ENCODE measurements at regions not wholly inside any gene's neighbourhood (a gene's known extent, or its start where the extent isn't known, plus 50 kb on each side); places are given as distances from the start of the nearest gene placed in this dataset.
A peak's percentile ranks its signal among the peaks of the same experiment; 100 is the strongest.

DNA sequence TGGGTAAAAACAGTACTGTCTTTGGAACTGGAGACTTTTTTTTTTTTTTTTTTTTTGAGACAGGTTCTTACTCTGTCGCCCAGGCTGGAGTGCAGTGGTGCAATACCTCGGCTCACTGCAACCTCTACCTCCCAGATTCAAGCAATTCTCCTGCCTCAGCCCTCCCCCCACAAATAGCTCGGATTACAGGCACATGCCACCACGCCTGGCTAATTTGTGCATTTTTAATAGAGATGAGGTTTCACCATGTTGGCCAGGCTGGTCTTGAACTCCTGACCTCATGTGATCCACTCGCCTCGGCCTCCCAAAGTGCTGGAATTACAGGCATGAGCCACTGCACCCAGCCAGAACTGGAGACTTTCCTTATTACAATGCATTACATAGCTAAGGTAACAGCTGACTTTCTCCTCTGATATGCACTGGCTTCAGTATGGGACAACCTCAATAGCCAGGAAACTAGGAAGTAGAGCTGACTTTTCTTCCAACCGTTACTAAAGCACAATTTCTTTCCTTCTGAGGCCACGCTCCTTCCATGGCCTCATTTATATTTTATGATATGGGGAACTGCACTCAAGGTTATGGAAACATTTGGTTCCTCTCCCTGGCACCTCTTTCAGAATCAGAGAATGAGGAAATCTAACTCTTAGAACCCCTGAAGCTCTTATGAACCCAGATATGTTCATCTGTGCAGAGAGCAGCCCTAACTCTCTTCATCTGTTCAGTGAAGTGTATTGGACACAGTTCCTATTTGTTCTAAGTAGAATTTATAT, 53.5 kb upstream of the FAM9B start:
- ATAC-seq (no peak), DNase-seq (no peak)

DNA sequence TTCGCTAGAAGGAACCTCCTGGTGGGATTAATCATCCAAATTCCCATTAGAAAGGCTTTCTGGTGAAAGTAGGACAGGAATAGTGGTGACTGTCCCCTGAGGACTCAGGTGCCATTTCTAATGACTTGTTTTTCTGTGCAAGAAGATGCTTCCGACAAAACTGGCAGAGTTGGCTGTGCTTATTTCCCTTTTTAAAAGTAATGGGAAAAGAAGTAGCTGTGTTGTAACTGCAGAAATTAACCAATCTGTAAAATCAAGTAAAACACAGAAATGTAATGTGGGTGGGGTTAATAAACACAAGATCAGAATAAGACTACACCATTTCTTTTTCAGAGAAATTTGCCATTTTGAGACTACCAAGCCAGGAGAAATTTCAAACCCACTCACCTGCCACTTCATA, 55.0 kb upstream of the FAM9B start:
- ATAC-seq (no peak), DNase-seq (no peak)

DNA sequence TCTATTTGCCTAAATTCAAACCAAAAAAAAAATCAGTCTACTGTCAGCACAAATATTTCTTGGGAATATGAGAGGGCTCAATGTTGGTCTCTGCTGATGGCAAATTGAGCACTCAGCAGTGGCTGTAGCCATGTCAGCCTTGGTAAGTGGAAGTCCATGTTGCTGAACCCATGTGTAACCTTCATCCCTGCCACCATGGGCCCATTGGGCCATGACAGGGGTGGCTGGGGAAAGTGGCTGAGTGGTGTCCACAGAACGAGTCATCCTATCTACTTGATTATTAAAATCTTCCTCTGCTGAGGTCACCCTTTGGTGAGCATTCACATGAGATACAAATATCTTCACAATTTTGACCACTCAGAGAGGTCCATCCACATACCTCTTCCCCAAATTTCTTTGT, 56.8 kb upstream of the FAM9B start:
- ATAC-seq (no peak), DNase-seq (no peak)

DNA sequence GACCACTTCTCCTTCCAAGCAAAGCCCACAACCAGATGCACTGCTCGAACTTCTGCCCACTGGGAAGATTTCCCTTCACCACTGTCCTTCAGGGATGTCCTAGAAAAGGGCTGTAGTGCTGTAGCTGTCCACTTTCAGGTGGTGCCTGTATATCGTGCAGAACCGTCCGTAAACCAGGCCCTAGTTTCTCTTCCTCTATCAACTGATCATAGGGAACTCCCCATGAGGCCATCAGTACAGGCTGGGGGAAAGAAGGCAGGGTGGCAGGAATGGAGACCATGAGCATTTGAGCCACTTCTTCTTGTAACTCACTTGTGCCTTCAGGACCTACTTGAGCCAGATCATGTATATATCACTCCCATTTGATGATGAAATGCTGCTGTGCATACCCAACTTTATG, 57.3 kb upstream of the FAM9B start:
- ATAC-seq (no peak), DNase-seq (no peak)

DNA sequence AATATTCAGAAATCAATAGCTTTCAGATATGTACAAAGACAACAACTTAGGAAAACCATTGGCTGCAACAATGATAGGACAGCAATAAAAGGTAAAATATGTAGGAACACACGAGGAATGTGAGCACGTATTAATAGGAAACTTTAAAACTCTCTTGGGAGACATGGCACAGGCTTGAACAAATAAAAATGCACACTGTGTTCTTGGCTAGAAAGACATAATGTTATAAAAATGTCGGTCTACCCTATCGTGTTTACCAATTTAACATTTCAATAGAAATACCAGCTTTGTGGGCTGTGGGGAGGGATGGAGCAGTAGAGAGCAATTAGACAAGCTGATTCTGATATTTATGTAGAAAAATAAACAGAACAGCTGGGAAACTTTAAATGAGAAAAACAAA, 69.0 kb upstream of the FAM9B start:
- DNase-seq (no peak), ATAC-seq (no peak)

DNA sequence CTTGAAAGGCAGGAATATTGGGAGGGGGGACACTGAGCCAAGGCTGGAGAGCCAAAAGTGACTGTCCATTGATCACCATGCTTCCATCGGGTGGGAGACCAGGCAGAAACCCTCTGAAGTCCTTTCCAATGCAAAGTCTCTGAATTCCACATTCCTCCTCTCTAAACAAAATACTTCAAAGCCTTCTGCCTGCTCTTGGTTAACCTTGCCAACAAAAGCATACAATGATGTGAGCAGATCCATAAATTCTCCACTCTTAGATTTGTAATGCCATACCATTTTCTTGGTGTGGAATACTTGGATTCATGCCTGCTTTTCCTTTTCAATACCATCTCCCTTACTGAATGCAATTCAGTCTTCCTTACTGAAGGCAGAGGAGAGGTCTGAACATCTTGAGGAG, 74.1 kb upstream of the FAM9B start:
- ATAC-seq (no peak), DNase-seq (no peak)

DNA sequence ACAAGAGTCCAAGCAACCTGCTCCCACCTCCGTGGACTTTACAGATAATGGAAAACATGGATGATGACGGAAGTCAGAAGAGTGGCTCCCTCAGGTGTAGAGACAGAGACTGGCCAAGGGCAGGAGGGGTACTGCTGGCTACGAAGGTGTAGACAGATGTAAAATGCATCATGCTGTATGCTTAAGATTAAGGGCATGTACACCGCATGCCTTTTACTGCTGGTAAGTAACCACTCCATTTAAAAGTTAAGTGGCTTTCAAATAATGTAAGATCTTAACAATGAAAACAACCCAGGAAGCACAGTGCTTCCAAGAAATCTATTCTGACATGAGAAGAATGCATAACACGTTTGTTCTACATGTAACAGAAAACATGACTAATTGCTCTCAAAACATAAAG, 76.9 kb upstream of the FAM9B start:
- DNase-seq (no peak), ATAC-seq (no peak)

DNA sequence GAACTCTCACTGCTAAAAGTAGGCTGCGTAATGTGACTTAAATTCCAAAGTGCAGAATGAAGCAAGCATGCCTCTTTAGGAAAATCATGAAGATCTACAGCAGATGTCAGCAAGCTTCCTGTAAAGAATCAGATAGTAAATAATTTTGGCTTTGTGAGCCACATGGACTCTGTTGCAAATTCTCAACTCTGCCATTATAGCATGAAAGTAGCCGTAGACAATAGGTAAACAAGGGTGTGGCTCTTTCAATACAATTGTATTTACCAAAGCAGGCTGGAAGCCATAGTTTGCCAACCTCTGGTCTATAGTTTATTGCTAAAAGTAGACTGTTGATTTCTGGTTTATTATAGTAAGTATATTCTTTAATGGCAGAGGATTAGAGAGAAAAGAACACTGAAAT, 80.3 kb upstream of the FAM9B start:
- ATAC-seq (no peak), DNase-seq (no peak)

DNA sequence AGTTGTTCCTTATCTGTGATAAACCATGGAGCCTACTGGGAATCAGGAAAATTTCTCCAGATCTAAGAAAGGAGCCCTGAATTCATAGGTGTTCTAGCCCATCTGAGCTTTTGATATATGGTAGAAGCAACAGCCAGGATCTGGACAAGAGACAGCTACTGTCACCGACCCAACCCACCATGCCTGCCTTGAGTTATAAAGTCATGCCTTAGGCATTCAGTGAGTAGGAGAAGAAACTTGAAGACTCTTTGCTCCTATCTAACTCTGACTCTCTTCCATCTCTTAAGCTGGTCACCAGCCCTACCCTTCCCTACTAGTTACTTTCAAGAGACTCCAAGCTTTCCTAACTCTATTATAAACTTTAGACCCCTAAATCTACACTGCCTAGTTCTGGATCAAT, 83.9 kb upstream of the FAM9B start:
- ATAC-seq: no peak
- no peak for DNase-seq

DNA sequence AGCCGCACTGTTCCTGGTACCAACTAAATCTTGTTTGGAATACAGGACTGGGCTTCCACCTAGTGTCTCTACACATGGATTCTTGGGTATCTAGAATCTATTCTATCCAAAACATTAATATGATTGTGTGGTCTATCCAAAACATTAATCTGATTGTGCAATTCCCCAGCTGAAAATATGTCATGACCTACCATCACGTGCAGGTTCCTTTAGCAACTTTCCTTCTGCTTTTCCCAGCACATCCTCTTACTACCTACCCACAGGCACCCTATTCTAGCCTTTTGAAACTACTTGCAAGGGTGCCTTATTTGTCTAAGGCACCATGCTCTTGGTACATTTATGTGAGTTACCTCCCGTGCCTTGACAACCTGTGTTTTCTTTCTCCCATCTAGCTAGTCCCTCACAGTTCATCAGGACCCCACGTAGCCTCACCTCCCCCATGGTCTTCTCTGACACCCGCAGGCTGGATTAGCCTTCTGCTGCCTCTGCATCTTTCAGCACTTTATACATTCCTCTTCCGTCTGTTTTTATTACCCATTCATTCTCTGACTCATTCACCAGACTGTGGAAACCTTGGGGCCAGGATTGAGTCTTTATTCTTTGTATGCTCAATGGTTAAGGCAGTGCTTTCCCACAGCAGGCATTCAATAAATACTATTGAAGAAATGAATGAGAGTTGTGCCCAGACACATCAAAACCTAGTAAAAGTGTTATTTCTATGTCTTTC, 88.8 kb upstream of the FAM9B start:
- DNase-seq: no peak
- ATAC-seq: no peak

DNA sequence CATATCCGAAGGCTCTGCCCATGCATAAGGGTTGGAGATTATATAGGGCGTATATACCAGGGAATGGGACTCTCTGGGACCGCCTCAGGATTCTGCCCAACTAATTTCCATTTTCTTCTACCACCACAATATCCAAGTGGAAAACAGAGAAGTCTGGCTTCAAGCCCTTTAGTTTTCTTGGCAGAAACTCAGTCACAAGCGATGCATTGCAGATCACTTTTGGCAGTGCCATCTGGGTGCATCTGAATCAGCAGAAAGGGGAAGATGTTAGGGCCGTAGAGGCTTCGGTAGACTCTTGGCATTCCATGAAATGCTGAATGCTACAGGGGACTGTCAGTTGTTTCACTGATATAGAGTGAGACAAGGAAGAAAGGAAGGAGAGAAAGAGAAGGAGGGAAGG, 94.1 kb upstream of the FAM9B start:
- no peak for DNase-seq
- ATAC-seq: no peak

DNA sequence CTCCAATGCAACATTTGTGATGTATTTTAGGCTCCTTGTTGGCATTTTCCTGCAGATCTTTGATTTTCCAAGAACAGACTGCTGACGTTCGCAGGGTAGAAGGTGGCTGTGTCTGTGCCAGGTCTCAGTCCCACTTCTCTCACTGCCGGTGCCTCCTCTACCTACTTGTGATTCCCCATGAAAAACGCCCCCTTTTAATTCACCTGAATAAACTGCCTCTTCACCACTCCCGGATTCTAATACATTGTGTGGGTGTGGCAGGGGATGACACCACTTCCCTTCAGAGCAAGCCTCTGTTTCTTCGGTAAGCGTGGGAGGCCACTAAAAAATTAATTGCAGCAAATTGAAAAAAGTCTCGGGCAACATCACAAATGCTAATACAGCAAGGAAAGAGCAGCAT, 96.1 kb upstream of the FAM9B start:
- no peak for DNase-seq
- no peak for ATAC-seq

DNA sequence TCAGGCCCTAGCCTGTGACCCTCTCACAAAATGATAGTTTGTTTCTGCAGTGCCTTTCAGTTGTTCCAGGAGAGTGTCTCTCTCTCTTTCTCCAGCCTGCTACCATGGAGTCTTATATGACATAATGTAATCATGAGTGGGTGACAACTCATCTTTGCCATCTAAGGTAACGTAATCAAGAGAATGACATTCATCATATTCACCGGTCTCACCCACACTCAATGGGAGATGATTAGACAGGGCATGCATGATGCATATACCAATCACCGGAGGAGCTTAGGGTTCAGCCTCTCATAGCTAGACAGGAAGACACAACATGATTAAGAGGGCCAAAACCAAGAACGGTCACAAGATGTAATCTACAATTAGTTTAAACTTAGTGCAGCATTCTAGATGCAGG, 97.1 kb upstream of the FAM9B start:
- no peak for DNase-seq
- peak; percentile 98 for ATAC-seq

DNA sequence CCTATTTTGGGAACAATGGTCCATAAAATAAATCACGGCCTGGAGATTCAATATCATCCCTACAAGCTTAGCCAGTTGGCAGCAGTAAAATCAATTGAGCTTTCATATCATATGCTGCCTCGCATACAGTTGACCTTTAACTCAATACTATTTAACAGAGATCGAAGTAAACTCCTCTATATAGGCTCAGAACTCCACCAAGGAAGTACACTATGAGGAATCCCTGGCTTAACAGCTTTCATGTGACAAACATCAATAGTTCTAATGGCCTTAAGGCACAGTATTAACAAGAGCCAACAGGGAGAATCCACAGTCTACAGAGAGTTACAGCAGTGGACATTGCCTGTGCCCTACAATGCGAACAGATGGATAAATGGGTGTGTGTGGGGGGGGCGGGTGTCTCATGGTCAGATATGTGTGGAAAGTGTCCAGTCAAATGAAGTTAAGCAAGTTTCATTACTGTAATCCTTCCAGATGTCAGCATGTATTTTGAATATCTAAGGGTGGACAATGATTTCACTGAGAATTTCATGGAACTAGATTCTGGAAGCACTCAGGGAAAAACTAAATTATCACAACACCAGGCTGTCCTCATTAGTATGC, 98.2 kb upstream of the FAM9B start:
- no peak for ATAC-seq
- no peak for DNase-seq

DNA sequence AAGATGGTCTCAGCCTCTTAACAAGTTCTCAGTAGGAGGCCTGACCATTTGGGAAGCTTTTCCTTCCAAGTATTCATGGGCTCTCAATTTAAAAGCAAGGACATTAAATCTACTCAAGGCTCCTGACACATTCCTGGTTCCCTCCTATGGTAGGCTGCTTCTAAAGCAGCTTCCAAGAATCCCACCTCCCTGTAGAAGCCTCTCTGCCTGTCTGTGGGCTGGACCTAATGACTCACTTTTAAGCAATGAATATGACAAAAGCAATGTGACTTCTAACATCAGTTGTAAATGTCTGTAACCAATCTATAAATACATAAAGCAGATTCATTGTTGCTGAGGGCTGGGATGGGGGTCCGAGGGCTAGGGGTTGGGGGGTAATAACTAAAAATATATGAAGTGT, 99.5 kb upstream of the FAM9B start:
- DNase-seq (no peak), ATAC-seq (no peak)

DNA sequence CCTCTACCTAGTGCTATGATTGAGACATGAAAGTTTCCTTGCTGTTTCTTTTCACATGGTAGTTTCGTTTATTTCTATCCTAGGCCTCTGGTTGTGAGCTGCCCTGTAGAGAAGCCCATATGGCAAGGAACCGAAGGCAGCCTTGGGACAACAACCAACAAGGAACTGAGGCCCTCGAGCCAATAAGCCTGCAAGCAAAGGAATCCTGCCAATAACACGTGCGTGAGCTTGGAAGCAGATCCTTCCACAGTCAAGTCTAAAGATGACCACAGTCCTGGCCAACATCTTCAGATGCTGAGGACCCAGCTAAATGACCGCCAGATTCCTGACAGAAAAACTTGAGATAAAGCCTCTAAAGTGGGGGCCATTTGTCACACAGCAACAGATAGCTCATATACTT, 100.4 kb upstream of the FAM9B start:
- ATAC-seq: no peak
- DNase-seq: no peak

DNA sequence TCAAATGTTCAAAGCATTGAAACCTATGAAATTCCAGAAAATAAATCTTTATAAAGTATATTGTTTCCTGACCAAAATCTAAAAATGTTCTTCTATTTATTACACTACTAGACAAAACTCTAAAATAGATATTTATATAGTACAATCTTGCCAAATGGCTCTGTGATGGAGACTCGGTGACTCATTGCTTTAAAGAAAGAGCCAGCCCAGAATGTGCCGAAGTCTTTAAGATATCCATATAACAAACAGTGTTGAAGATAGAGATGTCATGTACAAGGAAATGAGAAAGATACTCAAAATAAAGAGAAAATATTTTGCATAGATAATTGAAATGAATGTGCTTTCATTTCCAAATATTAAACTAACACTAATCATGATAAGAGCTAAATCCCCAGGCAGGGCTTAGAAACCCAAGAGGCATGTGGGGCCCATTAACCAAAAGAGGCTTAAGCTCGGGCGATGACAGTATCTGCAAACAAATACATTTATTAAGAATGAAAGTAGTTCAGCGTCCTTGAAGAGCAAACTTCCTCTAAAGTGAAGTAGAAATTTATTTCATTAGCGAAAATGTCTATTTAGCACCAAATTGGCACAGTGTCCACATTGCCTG, 102.1 kb upstream of the FAM9B start:
- DNase-seq: no peak

DNA sequence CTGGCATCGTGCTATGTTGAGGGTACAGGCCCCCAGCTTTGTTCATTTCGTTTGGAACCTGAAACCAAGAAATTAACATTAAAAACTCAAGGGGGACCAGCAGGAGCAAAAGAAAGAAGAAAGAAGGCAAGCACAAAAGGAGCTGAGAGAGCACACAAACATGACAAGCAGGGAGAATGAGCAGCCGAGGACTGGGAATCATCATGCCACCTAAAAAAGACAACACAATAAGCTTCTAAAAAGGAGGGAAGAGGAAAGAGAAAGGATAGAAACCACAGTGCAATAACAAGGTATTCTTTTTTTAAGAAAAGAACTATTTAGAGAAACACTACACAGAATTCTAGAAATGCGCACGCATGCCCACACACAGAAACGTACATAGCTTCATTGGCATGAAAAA, 103.2 kb upstream of the FAM9B start:
- ATAC-seq (no peak), DNase-seq (no peak)

More for the DNA sequence above, 102.1 kb upstream of the FAM9B start:
- ATAC-seq: no peak

DNA sequence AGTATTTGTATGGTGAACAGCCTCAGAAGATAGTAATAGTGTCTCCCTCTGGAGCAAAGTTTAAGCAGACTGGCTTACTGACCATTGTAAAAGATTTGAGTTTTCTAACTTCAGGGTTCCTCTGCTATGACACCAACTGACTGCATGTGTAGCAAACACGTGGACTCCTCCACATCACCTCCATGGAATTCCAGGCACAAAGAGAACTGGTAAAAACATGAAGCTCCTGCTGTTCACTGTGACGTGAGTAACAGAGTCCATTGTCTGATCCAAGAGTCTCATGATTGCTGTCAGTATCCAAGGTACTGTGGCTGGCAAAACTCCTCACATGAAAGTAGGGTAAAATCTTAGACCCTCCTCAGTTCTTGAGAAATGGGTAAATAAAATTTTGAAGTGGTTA, 107.6 kb upstream of the FAM9B start:
- ATAC-seq (no peak), DNase-seq (no peak)

DNA sequence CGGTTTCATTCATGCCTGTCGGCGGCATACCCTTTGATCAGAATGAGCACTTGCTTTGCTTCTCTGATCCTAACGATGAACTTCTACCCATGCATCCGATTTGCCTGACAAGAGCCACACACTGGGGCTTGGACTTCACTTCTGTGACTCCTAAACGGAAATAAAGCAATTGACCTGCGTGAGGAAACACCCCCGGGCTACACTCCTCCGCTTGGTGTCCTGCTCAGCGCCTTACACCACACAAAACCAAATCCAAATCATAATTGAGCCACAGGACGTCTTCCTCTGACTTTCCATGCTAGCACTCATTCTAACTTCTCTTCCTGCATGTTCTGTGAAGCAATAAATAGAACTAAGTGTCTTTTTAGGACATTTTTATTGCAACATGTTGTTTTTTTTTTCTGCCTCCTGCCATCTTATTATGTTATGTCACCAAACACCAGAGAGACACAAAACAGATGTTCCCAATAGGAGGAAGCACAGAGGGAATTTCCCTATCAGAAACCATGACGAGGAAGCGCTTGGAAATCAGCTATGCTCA, 110.8 kb upstream of the FAM9B start:
- ATAC-seq (no peak), DNase-seq (no peak)

DNA sequence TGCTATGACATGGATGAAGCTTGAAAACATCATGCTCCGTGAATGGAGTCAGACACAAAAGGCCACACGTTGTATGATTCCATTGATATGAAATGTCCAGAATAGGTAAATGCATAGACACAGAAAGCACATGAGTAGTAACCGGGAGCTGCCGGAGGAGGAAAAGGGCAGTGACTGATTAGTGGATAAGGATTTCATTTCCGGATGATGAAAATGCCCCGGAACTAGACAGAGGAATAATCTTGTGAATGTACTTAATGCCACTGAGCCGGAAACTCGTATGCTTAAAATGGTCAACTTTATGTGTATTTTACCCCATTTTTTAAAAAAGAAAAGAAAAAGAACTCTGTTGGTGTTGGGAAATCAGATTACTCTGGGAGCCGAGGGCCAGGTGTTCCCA, 112.7 kb upstream of the FAM9B start:
- no peak for ATAC-seq
- DNase-seq: no peak

DNA sequence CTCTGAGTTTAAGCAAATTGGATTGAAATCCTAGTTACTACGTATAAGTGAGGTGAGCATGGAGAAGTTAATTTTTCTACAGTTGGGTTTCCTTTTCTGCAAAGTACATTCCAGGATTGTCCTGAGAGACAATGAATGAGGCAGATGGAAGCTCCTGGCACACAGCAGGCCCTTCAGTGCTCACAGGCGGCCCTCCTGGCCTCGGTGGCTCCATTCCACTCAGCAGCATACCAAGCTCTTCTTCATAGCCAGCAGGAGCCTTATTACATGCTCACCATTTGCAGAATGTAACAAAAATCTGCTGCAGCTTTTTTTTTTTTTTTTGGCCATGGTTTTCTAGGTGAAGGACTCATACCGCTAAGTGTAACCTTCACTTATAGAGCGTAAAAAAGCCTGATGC, 113.2 kb upstream of the FAM9B start:
- ATAC-seq: no peak
- DNase-seq: no peak

DNA sequence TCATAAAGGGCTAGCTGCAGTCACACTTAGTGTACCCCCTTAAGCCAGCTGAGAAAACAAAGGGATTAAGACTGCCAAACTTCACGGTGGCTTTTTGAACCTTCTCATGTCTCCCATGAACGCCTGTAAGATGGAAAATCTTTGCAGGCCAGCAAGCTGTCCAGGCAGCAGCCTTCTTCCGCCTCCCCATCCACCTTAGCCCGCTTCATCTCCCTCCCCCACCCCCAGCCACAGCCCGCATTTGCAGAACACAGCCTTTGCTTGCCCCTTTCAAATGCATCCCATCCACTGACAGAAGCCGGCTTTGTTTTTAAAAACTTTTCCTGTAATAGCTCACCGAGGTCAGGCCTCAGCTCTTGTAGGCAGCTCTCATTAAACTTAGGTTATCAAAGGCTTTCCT, 113.8 kb upstream of the FAM9B start:
- DNase-seq: no peak
- ATAC-seq: no peak
